ENCODE measurements at regions not wholly inside any gene's neighbourhood (a gene's known extent, or its start where the extent isn't known, plus 50 kb on each side); places are given as distances from the start of the nearest gene placed in this dataset.
"Not testable (repeated sequence)": the region's sequence is repeated elsewhere in the genome, so short reads cannot be mapped to it uniquely, and the experiment has no call there.

DNA sequence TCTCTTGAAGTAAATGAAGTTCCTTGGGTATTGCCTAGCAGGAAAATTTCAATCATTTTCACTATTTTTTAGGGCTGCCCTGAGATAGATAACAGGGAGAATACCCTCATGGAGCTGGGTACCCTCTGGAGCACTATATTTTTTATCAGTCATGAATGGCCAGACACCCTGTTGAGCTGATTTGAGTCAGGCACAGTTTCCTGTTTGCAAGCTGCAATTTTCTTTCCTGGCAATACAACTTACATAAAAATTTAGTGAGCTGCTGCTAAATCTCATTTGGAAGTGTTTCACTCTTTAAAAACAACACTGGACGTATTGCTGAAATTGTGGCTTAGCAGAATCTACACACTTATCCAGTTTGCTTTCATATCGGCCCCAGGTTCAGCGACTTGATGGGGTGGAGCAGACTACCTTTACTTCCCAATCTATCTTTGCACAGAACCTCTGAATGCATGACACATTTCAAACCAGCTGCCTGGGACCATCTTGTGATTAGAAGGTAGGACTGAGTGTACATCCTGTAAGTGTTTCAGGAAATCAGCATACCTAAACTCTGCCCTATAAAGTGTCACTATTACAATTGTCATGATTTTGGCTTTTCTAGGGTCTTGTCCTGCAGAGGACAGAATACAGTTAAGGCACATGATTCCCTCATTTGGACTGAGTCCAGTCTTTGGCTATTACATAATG lies 125.7 kb upstream of the FAM3C start:
- DNase-seq (ENCODE audit: low spot score) = no peak

DNA sequence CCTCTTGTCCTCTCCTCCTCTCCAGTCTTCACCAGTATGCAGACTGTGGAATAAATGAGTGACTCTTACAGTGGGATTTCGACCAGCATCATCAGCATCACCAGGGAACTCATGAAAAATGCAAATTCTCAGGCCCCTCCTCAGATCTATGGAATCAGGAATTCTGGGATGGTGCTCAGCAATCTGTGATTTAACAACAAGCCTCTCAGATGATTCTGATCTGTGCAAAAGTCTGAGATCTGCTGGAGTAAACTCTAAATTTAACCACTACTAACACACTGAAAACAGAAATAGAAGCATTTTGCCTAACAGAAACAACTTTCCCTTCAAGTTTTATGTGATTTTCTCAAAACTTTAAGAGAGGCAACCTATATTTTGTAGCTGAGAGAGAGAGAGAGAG lies 124.8 kb upstream of the FAM3C start:
- no peak for DNase-seq (ENCODE audit: low spot score)

- no peak for DNase-seq (ENCODE audit: low spot score)
Measured at GRCh38 chr7:121519548-121520521, 123.7 kb upstream of the FAM3C start.

- no peak for DNase-seq (ENCODE audit: low spot score)
Measured at GRCh38 chr7:121517591-121517990, 121.5 kb upstream of the FAM3C start.

DNA sequence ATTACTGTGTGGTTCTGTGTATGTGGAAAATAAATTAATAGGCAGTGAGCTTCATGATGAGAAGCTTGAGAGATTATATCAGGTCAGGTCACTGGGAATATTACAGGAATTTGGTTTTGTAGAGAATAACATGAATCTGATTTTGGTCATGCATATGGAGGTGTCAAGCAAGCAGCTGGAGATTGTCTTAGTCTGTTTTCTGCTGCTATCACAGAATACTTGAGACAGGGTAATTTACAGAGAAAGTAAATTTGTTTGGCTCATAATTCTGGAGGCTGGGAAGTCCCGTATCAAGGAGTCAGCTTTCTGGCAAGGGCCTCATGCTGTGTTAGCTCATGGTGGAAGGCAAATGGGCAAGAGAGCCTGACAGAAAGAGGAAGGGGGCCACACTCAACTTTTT lies 120.7 kb upstream of the FAM3C start:
- DNase-seq (ENCODE audit: low spot score) = no peak

GRCh38 chr7:121515630-121516401 lies 119.7 kb upstream of the FAM3C start:
- DNase-seq (ENCODE audit: low spot score) = no peak

DNA sequence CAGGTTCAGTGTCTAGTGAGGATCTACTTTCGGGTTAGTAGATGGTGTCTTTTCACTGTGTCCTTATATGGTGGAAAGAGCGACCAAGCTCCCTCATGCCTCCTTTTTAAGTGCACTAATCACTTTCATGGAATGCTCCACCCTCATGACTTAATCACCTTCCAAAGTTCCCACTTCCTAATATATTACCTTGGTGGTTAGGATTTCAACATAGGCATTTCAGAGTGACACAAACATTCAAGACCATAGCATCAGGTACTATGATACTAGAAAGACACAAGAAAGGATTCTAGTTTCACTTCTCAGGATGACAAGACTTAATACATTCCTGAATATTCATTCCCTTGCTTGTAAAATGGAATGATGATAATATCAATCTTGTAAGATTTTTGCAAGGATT lies 119.1 kb upstream of the FAM3C start:
- DNase-seq (ENCODE audit: low spot score) = no peak

GRCh38 chr7:121513105-121513504 lies 117.0 kb upstream of the FAM3C start:
- no peak for DNase-seq (ENCODE audit: low spot score)

DNA sequence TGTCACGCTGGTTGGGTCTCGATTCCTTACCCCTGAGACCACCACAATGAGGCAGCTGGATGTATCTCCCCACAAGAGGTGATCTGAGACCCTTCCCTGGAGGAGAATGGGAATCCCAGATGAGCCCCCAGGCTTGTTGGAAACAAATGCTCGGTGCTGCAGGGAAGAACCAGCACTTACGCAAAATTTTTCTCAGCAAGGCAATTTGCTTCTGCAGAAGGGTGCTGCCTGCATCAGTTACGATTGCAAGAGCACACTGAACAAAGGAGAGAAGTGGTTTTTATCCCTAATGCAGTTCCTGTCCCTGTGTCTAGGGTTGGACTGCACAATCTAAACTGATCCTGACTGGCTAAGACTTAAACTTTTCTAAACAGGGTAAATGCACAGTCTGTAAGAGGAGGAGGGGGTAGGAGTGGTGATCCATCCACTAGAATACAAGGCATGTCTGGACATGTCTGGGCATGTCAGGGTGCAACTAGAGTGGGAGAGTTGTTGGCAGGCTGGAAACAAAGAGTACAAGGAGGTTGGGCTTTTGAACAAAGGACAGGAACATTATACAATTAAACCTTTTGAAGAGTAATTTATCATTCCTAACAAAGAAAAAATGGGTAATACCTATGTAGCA lies 114.9 kb upstream of the FAM3C start:
- DNase-seq (ENCODE audit: low spot score) = no peak

GRCh38 chr7:121510302-121510701 lies 114.2 kb upstream of the FAM3C start:
- DNase-seq (ENCODE audit: low spot score) = no peak

GRCh38 chr7:121505540-121506182 lies 109.6 kb upstream of the FAM3C start:
- DNase-seq (ENCODE audit: low spot score) = no peak

DNA sequence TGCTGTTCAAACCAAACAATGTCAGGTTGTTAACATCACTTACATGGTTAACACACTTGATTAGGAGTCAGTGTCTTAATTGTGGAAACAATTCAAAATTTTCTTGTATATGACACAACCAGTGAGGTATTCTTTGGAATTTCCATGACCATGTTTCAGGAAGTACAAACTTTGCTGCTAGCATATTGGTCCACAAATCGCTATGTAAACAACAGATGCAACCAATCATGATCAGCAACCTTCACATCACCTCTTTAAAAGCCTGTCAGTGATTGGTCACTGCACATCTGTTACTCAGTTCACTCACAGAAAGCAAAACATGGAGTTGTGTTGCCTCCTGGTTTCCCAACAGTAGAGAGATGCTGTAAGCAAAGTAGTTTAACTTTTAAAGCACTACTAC lies 108.9 kb upstream of the FAM3C start:
- DNase-seq (ENCODE audit: low spot score) = no peak

- no peak for DNase-seq (ENCODE audit: low spot score)
Measured at GRCh38 chr7:121504482-121504881, 108.4 kb upstream of the FAM3C start.

DNA sequence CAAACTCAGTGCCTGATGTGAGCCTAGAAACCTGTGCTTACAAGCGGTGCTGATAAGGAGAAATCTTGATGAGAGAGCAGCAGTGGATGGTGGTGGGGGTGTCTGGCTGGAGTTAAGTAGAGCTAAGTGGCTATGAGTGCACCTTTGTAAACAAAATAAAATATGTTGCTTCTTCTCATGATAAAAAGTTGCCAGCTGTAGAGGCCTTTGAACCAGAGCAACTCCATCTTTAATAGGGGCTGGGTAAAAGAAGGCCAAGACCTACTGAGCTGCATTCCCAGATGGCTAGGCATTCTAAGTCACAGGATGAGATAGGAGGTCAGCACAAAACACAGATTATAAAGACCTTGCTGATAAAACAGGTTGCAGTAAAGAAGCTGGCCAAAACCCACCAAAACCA lies 107.6 kb upstream of the FAM3C start:
- no peak for DNase-seq (ENCODE audit: low spot score)

DNA sequence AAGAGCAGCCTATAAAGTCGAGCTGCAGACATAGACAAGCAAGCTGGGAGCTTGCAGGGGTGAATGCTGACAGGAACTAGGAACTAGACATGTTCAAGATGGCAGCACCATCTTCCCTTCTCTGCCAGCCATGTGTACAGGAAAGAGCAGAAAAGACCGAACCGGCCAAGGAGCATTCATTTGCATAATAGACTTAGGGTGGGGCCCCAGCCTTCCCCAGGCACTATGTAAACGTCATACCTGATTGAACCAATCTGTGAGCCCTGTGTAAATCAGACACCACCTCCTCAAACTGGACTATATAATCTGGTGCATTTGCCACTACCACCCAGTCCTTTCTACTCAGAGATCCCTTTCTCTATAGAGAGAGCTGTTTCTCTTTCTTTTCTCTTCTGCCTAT lies 106.9 kb upstream of the FAM3C start:
- DNase-seq (ENCODE audit: low spot score) = no peak

DNA sequence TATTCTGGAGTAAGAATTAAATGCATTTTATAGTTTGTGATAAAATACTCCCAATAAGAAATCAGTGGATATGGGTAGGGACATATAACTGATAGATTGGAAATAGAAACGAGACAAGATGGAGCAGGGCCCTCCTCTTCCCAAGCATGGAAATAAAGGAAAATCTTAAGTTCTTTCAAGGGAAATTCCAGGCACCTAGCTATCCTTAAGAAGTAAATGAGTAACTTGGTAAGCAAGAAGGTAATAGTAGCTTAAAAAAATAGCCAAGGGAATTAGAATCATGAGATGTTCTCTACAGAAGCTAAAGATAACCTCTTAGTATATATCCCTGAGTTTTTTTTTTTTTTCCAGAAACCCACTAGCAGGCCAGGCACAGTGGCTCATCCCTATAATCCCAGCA lies 105.5 kb upstream of the FAM3C start:
- no peak for DNase-seq (ENCODE audit: low spot score)

GRCh38 chr7:121500360-121501058 lies 104.4 kb upstream of the FAM3C start:
- DNase-seq (ENCODE audit: low spot score) = no peak

DNA sequence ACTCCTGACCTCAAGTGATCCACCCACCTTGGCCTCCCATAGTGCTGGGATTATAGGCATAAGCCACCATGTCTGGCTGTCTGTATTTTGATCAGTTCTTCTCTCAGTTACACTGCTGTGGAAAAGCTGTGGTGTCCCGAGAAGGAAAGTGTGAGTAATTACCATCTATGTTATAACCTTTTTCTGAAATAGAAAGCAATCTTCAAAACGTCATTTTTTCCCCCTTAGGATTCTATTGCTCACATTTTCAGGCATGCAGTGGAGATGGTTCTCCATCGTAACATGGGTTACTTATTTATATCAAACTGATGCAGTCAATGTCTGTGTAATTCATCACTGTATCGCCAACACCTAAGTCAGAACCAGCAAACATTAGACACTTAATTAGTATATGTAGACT lies 103.5 kb upstream of the FAM3C start:
- no peak for DNase-seq (ENCODE audit: low spot score)

DNA sequence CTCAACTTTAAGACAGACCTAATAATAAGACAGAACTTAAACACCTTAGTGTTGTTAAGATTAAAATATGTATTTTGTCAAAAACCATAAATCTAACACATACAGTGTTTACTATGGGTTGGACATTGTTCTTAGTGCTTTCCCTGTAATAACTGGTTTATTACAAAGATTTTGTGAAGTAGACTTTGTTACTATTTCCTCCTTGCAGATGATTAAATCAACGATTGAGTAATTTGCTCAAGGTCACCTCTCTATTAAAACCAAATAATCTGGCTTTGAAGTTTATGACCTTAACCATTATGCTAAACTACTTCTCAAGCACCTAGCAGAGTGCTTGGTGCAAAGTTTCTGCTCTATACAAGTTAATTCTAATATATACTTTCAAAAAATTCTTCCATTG lies 102.7 kb upstream of the FAM3C start:
- DNase-seq (ENCODE audit: low spot score) = no peak

DNA sequence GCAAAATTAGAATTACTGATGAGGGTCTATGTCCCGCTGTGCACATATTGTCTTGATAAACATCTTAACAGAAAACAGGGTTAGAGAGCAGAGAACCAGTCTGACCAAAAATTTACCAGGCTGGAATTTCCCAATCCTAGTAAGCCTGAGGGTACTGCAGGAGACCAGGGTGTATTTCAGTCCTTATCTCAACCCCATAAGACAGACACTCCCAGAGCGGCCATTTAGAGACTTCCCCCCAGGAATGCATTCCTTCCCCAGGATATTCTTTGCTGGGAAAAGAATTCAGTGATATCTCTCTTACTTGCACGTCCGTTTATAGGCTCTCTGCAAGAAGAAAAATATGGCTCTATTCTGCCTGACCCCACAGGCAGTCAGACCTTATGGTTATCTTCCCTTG lies 101.4 kb upstream of the FAM3C start:
- not testable (repeated sequence) for DNase-seq (ENCODE audit: low spot score)

- DNase-seq (ENCODE audit: low spot score) = no peak
Measured at GRCh38 chr7:121494516-121494915, 98.4 kb upstream of the FAM3C start.
